Panc1 (cell line): ENCODE measurements at regions not wholly inside any gene's neighbourhood (a gene's known extent, or its start where the extent isn't known, plus 50 kb on each side); places are given as distances from the start of the nearest gene placed in this dataset.

Experiments used
- ATAC-seq: fragments of 200-7000 bp; cut with Tn5 transposase; 2 replicates; pipeline ENCODE4 v1.9.1; 2020; ENCODE audit warnings: mild to moderate bottlenecking, moderate library complexity
- BruUV-seq: library from RNA; stranded (reverse); fragments of 400-500 nt; replicated peaks from 2 replicates; lab custom pipeline; 2021; lab: Mats Ljungman, UMichigan
- CTCF ChIA-PET: fragments of 300-600 bp; sonication (Branson Sonifier 250); formaldehyde crosslinking; loops from one replicate; lab custom pipeline; 2022; ENCODE audit warnings: antibody characterized with exemption; lab: Charles Lee
- POLR2A ChIA-PET: fragments of 300-600 bp; sonication (Branson Sonifier 250); formaldehyde crosslinking; loops from one replicate; lab custom pipeline; 2022; ENCODE audit warnings: antibody characterized with exemption; lab: Charles Lee
- DNase-seq: peaks from one replicate; pipeline ENCODE4 v3.0.0-alpha.2; 2010; ENCODE audit warnings: low read depth, low spot score
- H3K27ac ChIP-seq: 2 replicates; pipeline ENCODE4 v1.5.1; 2011; ENCODE audit warnings: mild to moderate bottlenecking, low read length, inconsistent platforms
- H3K27me3 ChIP-seq: fragments of 200-500 bp; sonication (Bioruptor generic); 2 replicates; pipeline ENCODE4 v1.6.0; 2014; ENCODE audit warnings: low read length, inconsistent platforms; ENCODE audit not compliant: control insufficient read depth, insufficient read depth
- H3K36me3 ChIP-seq: fragments of 200-500 bp; sonication (Bioruptor generic); 2 replicates; pipeline ENCODE4 v1.5.1; 2014; ENCODE audit warnings: inconsistent platforms, mild to moderate bottlenecking, low read length, moderate library complexity; ENCODE audit not compliant: control insufficient read depth, insufficient read depth
- H3K4me1 ChIP-seq: 2 replicates; pipeline ENCODE4 v1.5.1; 2011; ENCODE audit warnings: inconsistent platforms, mild to moderate bottlenecking, low read length, moderate library complexity; ENCODE audit not compliant: control insufficient read depth, insufficient read depth
- H3K4me3 ChIP-seq, 2 experiments: 2 replicates each; pipeline ENCODE4 v1.5.1; 2011 to 2012; ENCODE audit warnings: low read depth in 2 of 2, low read length in 2 of 2, mild to moderate bottlenecking in 2 of 2, inconsistent platforms in 1 of 2, moderate library complexity in 1 of 2
- H3K9me3 ChIP-seq: fragments of 200-500 bp; sonication (Bioruptor generic); 2 replicates; pipeline ENCODE4 v1.5.1; 2014; ENCODE audit warnings: low read depth, mild to moderate bottlenecking, inconsistent platforms, low read length, moderate library complexity; ENCODE audit not compliant: control insufficient read depth, insufficient read depth
- CTCF ChIP-seq: fragments of 450-650 bp; IDR thresholded peaks from 2 replicates; pipeline ENCODE4 v1.5.1; 2017; ENCODE audit warnings: mild to moderate bottlenecking
- POLR2AphosphoS5 ChIP-seq: IDR thresholded peaks from 2 replicates; pipeline ENCODE4 v1.6.1; 2012; ENCODE audit warnings: mild to moderate bottlenecking, low read depth, low read length, moderate library complexity
- SIN3A ChIP-seq: IDR thresholded peaks from 2 replicates; pipeline ENCODE4 v1.6.1; 2012; ENCODE audit warnings: low read depth, mild to moderate bottlenecking, low read length, moderate library complexity, borderline replicate concordance; ENCODE audit not compliant: insufficient read depth
- TCF7L2 ChIP-seq: IDR thresholded peaks from 2 replicates; pipeline ENCODE4 v1.6.1; 2011; ENCODE audit warnings: mild to moderate bottlenecking, low read depth, low read length, inconsistent platforms
- in situ Hi-C: cut with HindIII; loops from 2 replicates; pipeline ENCODE4 v1.10.0; 2016; ENCODE audit warnings: low sequenced_read_pairs, low pct_unique_long_range_greater_than_20kb
- intact Hi-C: fragments of 100-400 bp; cut with micrococcal nuclease; formaldehyde crosslinking; loops from one replicate; pipeline ENCODE4 v1.10.0; 2022; ENCODE audit not compliant: unreplicated experiment
- TF ChIP-seq, protein P1 (sequence below), 2 experiments: IDR thresholded peaks; 2 replicates each; pipeline ENCODE4 v1.6.1; 2011 to 2012; ENCODE audit warnings: low read depth in 2 of 2, control low read depth in 1 of 2, low read length in 1 of 2, mild to moderate bottlenecking in 1 of 2, moderate library complexity in 1 of 2; ENCODE audit not compliant: insufficient read depth in 1 of 2

- CTCF ChIA-PET, result interaction anchor here (0.6 kb wide), 1 partner anchor 637 kb away, joined by 3 read pairs; no protein-coding TSS in a partner anchor
- no peak for ATAC-seq
- H3K36me3 ChIP-seq, result no peaks in the 10 kb centered on the region
- no peak overlapping the region for H3K27ac ChIP-seq
- intact Hi-C loops, result no loop called here
- H3K4me3 ChIP-seq, result no peak overlapping the region
- H3K27me3 ChIP-seq, result no peaks in the 10 kb centered on the region
- no peak for TF ChIP-seq CTCF
- TF ChIP-seq POLR2AphosphoS5, result no peak
- TF ChIP-seq TCF7L2, result no peak
- TF ChIP-seq, protein P1, sequence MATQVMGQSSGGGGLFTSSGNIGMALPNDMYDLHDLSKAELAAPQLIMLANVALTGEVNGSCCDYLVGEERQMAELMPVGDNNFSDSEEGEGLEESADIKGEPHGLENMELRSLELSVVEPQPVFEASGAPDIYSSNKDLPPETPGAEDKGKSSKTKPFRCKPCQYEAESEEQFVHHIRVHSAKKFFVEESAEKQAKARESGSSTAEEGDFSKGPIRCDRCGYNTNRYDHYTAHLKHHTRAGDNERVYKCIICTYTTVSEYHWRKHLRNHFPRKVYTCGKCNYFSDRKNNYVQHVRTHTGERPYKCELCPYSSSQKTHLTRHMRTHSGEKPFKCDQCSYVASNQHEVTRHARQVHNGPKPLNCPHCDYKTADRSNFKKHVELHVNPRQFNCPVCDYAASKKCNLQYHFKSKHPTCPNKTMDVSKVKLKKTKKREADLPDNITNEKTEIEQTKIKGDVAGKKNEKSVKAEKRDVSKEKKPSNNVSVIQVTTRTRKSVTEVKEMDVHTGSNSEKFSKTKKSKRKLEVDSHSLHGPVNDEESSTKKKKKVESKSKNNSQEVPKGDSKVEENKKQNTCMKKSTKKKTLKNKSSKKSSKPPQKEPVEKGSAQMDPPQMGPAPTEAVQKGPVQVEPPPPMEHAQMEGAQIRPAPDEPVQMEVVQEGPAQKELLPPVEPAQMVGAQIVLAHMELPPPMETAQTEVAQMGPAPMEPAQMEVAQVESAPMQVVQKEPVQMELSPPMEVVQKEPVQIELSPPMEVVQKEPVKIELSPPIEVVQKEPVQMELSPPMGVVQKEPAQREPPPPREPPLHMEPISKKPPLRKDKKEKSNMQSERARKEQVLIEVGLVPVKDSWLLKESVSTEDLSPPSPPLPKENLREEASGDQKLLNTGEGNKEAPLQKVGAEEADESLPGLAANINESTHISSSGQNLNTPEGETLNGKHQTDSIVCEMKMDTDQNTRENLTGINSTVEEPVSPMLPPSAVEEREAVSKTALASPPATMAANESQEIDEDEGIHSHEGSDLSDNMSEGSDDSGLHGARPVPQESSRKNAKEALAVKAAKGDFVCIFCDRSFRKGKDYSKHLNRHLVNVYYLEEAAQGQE (IDR thresholded peaks at IDR 0.05; ENCODE audit: insufficient read depth in 1 of 2, low read depth in 2 of 2, low read length in 1 of 2), result no peak
- no peak for TF ChIP-seq SIN3A
- no peaks in the 10 kb centered on the region for H3K9me3 ChIP-seq
- POLR2A ChIA-PET, result no interaction called here
- in situ Hi-C loops, result no loop called here
- no peak for DNase-seq
- no TSS peak for BruUV-seq
- no peaks in the 10 kb centered on the region for H3K4me1 ChIP-seq
These were observed 260.5 kb upstream of the ZNF521 start for GRCh38 chr18:25612466-25612865.

GRCh38 chr18:25608091-25608490, 256.1 kb upstream of the ZNF521 start:
- no peaks in the 10 kb centered on the region for H3K4me1 ChIP-seq
- in situ Hi-C loops, result no loop called here
- no peak overlapping the region for H3K27ac ChIP-seq
- H3K9me3 ChIP-seq, result no peaks in the 10 kb centered on the region
- no peak for ATAC-seq
- CTCF ChIA-PET, result no interaction called here
- no peak overlapping the region for H3K4me3 ChIP-seq
- POLR2A ChIA-PET, result no interaction called here
- TF ChIP-seq TCF7L2 (no peak), SIN3A (no peak), CTCF (no peak), POLR2AphosphoS5 (no peak)
- TF ChIP-seq, protein P1 (IDR thresholded peaks at IDR 0.05; ENCODE audit: insufficient read depth in 1 of 2, low read depth in 2 of 2, low read length in 1 of 2), result no peak
- H3K36me3 ChIP-seq, result no peaks in the 10 kb centered on the region
- no peaks in the 10 kb centered on the region for H3K27me3 ChIP-seq
- no TSS peak for BruUV-seq
- DNase-seq, result no peak
- intact Hi-C loops, result no loop called here
